B cell (primary cell): ENCODE measurements at regions not wholly inside any gene's neighbourhood (a gene's known extent, or its start where the extent isn't known, plus 50 kb on each side); places are given as distances from the start of the nearest gene placed in this dataset.

Experiments used
- ATAC-seq: fragments of 200-7000 bp; cut with Tn5 transposase; one replicate; pipeline ENCODE4 v1.10.0; 2021; ENCODE audit warnings: low read depth, mild to moderate bottlenecking, moderate number of reproducible peaks, moderate library complexity
- CTCF ChIA-PET: fragments of 350-600 bp; sonication (Branson Sonifier 250); formaldehyde crosslinking; loops from one replicate; lab custom pipeline; 2021; ENCODE audit warnings: antibody characterized with exemption, inconsistent platforms; lab: Charles Lee
- POLR2A ChIA-PET: fragments of 350-600 bp; sonication (Branson Sonifier 250); formaldehyde crosslinking; loops from one replicate; lab custom pipeline; 2021; ENCODE audit warnings: antibody characterized with exemption; lab: Charles Lee
- DNase-seq: peaks from one replicate; pipeline ENCODE4 v3.0.0; 2013
- H2AFZ ChIP-seq: 2 replicates; pipeline ENCODE4 v1.6.1; 2012; ENCODE audit warnings: mild to moderate bottlenecking, low read depth, low read length; ENCODE audit not compliant: insufficient read depth, poor library complexity, severe bottlenecking
- H3K27ac ChIP-seq, 2 donors: 1 replicate in 1 of 2; 2 replicates in 1 of 2; pipeline ENCODE4 v1.5.1; 2012 to 2013; ENCODE audit warnings: low read length in 2 of 2, mild to moderate bottlenecking in 2 of 2, moderate library complexity in 1 of 2
- H3K27me3 ChIP-seq, 4 experiments: fragments of 200-600 bp in 1 of 4; sonication (generic) in 1 of 4; replicated peaks in 1 of 4; 1 replicate in 2 of 4; 2 replicates in 2 of 4; pipeline versions ENCODE4 v1.6.1 to v1.7.0; 2013 to 2016; ENCODE audit warnings: low read length in 3 of 4, mild to moderate bottlenecking in 2 of 4, mixed read lengths in 1 of 4, moderate library complexity in 1 of 4; ENCODE audit not compliant: insufficient read depth in 4 of 4, control insufficient read depth in 3 of 4; ENCODE audit errors: control extremely low read depth in 1 of 4
- H3K36me3 ChIP-seq, 2 experiments: replicated peaks in 1 of 2; 1 replicate in 1 of 2; 2 replicates in 1 of 2; pipeline versions ENCODE4 v1.6.1 to v1.7.1; 2013; ENCODE audit warnings: low read length in 1 of 2; ENCODE audit not compliant: insufficient read depth in 2 of 2, control insufficient read depth in 1 of 2; ENCODE audit errors: control extremely low read depth in 1 of 2, extremely low read depth in 1 of 2
- H3K4me1 ChIP-seq, 2 donors: fragments of 200-600 bp in 1 of 2; sonication (generic) in 1 of 2; 1 replicate in 1 of 2; 2 replicates in 1 of 2; pipeline versions ENCODE4 v1.5.1 to v1.6.1; 2013 to 2017; ENCODE audit warnings: low read length in 2 of 2; ENCODE audit not compliant: control insufficient read depth in 2 of 2, insufficient read depth in 2 of 2
- H3K4me2 ChIP-seq: replicated peaks from 2 replicates; pipeline ENCODE3; 2012; ENCODE audit warnings: mild to moderate bottlenecking, low read depth, low read length; ENCODE audit not compliant: poor library complexity, severe bottlenecking
- H3K4me3 ChIP-seq, 5 experiments: fragments of 200-600 bp in 1 of 5; sonication (generic) in 1 of 5; 1 replicate in 3 of 5; 2 replicates in 2 of 5; pipeline versions ENCODE4 v1.5.1 to v1.7.0; 2011 to 2016; ENCODE audit warnings: low read length in 4 of 5, mild to moderate bottlenecking in 4 of 5, low read depth in 2 of 5, control low read depth in 1 of 5, moderate library complexity in 1 of 5; ENCODE audit not compliant: insufficient read depth in 1 of 5; ENCODE audit errors: control extremely low read depth in 1 of 5, extremely low read depth in 1 of 5
- H3K79me2 ChIP-seq: fragments of 200-600 bp; sonication (generic); one replicate; pipeline ENCODE4 v1.6.0; 2016; ENCODE audit warnings: low read length; ENCODE audit not compliant: control insufficient read depth, insufficient read depth
- H3K9ac ChIP-seq: fragments of 200-600 bp; sonication (generic); 2 replicates; pipeline ENCODE4 v1.6.1; 2017; ENCODE audit warnings: mild to moderate bottlenecking, low read length, moderate library complexity
- H3K9me3 ChIP-seq, 3 donors: one replicate each; pipeline versions ENCODE4 v1.6.1 to v1.7.1; 2013; ENCODE audit warnings: low read length in 2 of 3; ENCODE audit not compliant: control insufficient read depth in 2 of 3, insufficient read depth in 1 of 3; ENCODE audit errors: control extremely low read depth in 1 of 3
- H4K20me1 ChIP-seq: 2 replicates; pipeline ENCODE4 v1.6.0; 2012; ENCODE audit warnings: mild to moderate bottlenecking, low read length; ENCODE audit not compliant: insufficient read depth, control insufficient read depth, poor library complexity, severe bottlenecking
- H3K27ac Mint-ChIP-seq: one replicate; pipeline ENCODE4 v1.8.0; 2021; ENCODE audit warnings: mixed read lengths
- H3K27me3 Mint-ChIP-seq: one replicate; pipeline ENCODE4 v1.8.0; 2021; ENCODE audit warnings: mixed read lengths
- H3K4me1 Mint-ChIP-seq: one replicate; pipeline ENCODE4 v1.8.0; 2021; ENCODE audit warnings: mixed read lengths
- H3K4me3 Mint-ChIP-seq: one replicate; pipeline ENCODE4 v1.8.0; 2021; ENCODE audit warnings: mixed read lengths
- H3K9me3 Mint-ChIP-seq: one replicate; pipeline ENCODE4 v1.8.0; 2022; ENCODE audit warnings: mixed read lengths; ENCODE audit not compliant: insufficient read depth
- CTCF ChIP-seq: fragments of 200-600 bp; IDR thresholded peaks from one replicate; pipeline ENCODE4 v1.8.0; 2022; ENCODE audit warnings: antibody characterized with exemption, mild to moderate bottlenecking
- EZH2 ChIP-seq: IDR thresholded peaks from 2 replicates; pipeline ENCODE4 v1.6.1; 2012; ENCODE audit warnings: borderline replicate concordance, low read depth, mild to moderate bottlenecking, moderate library complexity, low read length; ENCODE audit not compliant: insufficient read depth, poor library complexity, severe bottlenecking
- WGBS: methylation state at CpG from one replicate; pipeline ENCODE4 v1.1.5; 2013; ENCODE audit warnings: missing lambda C conversion rate; ENCODE audit not compliant: insufficient coverage; 5-methylcytosine and 5-hydroxymethylcytosine counted together
- intact Hi-C: fragments of 100-400 bp; cut with micrococcal nuclease; formaldehyde crosslinking; loops from one replicate; pipeline ENCODE4 v1.10.0; 2022

- H3K4me1 Mint-ChIP-seq, result no peaks in the 10 kb centered on the region
- no peak for ATAC-seq
- H3K27me3 ChIP-seq, result peaks cover 0 to 3% (median 0%) of the 10 kb centered on the region in 4 experiments
- CTCF ChIA-PET, result interaction anchor here (0.9 to 1.5 kb wide), 2 partner anchors 24 to 477 kb away, joined by 4 read pairs; no protein-coding TSS in a partner anchor
- no peak overlapping the region for H3K9ac ChIP-seq
- 86% methylated on average over 6 of the region's 11 CpGs for WGBS
- H3K9me3 ChIP-seq, result no peaks in the 10 kb centered on the region
- H3K36me3 ChIP-seq, result no peaks in the 10 kb centered on the region
- TF ChIP-seq CTCF (no peak), EZH2 (no peak)
- POLR2A ChIA-PET, result no interaction called here
- H3K79me2 ChIP-seq, result no peaks in the 10 kb centered on the region
- no peak overlapping the region for H3K4me3 Mint-ChIP-seq
- no peak overlapping the region for H3K4me2 ChIP-seq
- no peak overlapping the region for H3K27ac Mint-ChIP-seq
- peaks cover 20% of the 10 kb centered on the region for H3K27me3 Mint-ChIP-seq
- H3K4me1 ChIP-seq, result no peaks in the 10 kb centered on the region
- no peak overlapping the region for H2AFZ ChIP-seq
- H3K4me3 ChIP-seq, result no peak overlapping the region
- no peak for DNase-seq
- no peak overlapping the region for H3K27ac ChIP-seq
- intact Hi-C loops, result no loop called here
- H3K9me3 Mint-ChIP-seq, result no peaks in the 10 kb centered on the region
- no peaks in the 10 kb centered on the region for H4K20me1 ChIP-seq
Observed at GRCh38 chr12:13839365-13840336, 141.8 kb downstream of the GRIN2B start.

GRCh38 chr12:13836099-13836498 is 145.3 kb downstream of the GRIN2B start:
- ATAC-seq, result no peak
- intact Hi-C loops, result no loop called here
- H3K9ac ChIP-seq, result no peak overlapping the region
- H3K36me3 ChIP-seq, result no peaks in the 10 kb centered on the region
- TF ChIP-seq CTCF (no peak), EZH2 (no peak)
- H3K4me2 ChIP-seq, result no peak overlapping the region
- CTCF ChIA-PET, result no interaction called here
- no peaks in the 10 kb centered on the region for H3K79me2 ChIP-seq
- H3K4me1 Mint-ChIP-seq, result no peaks in the 10 kb centered on the region
- no peak overlapping the region for H3K27ac Mint-ChIP-seq
- no peak overlapping the region for H3K4me3 ChIP-seq
- POLR2A ChIA-PET, result no interaction called here
- H3K4me3 Mint-ChIP-seq, result no peak overlapping the region
- no peaks in the 10 kb centered on the region for H4K20me1 ChIP-seq
- no peak overlapping the region for H3K27ac ChIP-seq
- H3K9me3 Mint-ChIP-seq, result no peaks in the 10 kb centered on the region
- DNase-seq, result no peak
- H3K9me3 ChIP-seq, result no peaks in the 10 kb centered on the region
- peaks cover 0 to 3% (median 0%) of the 10 kb centered on the region in 4 experiments for H3K27me3 ChIP-seq
- 90% methylated on average over 2 of the region's 3 CpGs for WGBS
- H2AFZ ChIP-seq, result no peak overlapping the region
- no peaks in the 10 kb centered on the region for H3K4me1 ChIP-seq
- peaks cover 12% of the 10 kb centered on the region for H3K27me3 Mint-ChIP-seq
